ENCODE measurements at regions not wholly inside any gene's neighbourhood (a gene's known extent, or its start where the extent isn't known, plus 50 kb on each side); places are given as distances from the start of the nearest gene placed in this dataset.
A peak's percentile ranks its signal among the peaks of the same experiment; 100 is the strongest.
"Not testable (repeated sequence)": the region's sequence is repeated elsewhere in the genome, so short reads cannot be mapped to it uniquely, and the experiment has no call there.

DNA sequence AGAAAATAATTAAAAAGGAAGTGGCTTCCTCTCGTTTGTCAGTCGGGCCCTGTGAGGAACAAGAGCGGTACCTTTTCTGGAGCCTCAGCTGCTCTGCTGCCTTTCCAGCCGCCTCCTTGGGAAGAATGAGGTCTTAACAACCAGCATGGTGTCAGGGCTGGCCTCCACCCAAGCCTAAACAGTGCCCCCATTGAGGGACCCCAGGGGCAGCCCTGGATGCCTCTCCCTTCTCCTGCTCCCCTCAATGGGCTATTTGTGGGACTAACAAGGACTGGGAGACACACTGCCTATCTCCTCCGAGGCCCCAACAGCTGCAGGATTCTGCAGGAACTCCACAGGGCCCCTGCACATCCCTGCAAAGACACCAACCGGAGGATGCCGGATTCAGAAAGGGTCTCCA lies 155.4 kb upstream of the MAP3K1 start:
- DNase-seq: no peak
- ATAC-seq: no peak

DNA sequence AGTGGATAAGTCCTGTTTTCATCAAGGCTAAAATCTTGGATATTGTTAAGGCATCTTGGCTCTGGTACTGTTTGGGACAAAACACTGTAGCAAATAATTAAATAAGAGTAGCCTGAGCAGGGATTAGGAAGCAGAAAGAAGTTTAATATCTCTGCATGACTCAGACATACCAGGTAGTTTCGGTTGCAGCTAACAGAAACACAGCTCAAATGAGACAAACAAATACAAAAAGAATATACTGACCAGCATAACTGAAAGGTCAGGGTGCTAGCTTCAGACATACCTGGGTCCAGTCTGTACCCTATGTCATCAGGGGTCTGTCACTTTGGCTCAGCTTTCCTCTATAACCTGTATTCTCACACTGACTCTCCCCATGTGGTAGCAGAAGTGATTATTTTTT lies 156.4 kb upstream of the MAP3K1 start:
- no peak for DNase-seq
- ATAC-seq: no peak

DNA sequence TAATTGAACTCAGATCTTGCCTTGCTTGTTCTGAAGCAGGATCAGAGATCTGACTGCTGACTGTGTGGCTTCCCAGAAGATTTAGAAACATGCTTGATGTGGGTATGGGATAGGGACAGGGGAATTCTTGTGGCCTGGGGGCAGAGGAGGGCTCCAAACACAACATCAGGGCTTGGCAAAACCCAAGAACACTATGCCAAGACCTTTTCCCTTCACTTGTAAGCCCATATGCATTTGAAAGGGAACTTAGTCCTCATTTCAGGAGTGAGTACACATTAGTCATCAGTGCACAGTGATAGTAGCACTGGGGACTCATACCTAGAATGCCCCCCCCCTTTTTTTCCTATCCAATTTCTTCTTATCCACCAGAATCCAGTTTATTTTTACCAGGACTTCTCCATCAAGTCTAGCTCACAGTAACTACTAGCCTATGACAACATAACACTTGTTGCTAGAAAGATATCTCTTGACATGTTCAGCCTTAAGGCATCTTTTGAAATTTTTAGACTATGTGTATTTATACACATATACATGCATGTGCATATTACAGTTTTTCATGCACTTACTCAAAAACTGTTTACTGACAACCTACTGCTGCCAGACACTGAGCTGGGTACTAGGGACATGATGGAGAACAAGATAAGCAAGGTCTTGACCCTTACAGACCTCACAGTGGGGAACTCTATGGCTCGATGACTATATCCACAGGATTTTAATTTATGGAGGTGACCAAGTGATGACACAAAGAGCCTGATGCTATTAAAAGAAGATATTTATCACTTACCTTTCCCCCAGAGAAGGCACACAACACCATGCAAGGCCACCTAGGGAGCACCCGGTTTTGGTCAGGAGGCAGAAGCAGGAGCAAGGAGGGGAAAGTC lies 158.3 kb upstream of the MAP3K1 start:
- ATAC-seq (peak; percentile 55), DNase-seq (no peak)

GRCh38 chr5:56651893-56652292 lies 163.5 kb upstream of the MAP3K1 start:
- DNase-seq (no peak), ATAC-seq (no peak)

GRCh38 chr5:56650386-56650785 lies 165.0 kb upstream of the MAP3K1 start:
- ATAC-seq (no peak), DNase-seq (no peak)

- no peak for DNase-seq
- ATAC-seq: no peak
Observed at GRCh38 chr5:56649569-56649968, 165.8 kb upstream of the MAP3K1 start.

- DNase-seq (no peak), ATAC-seq (no peak)
Observed at GRCh38 chr5:56648460-56649034, 166.8 kb upstream of the MAP3K1 start.

DNA sequence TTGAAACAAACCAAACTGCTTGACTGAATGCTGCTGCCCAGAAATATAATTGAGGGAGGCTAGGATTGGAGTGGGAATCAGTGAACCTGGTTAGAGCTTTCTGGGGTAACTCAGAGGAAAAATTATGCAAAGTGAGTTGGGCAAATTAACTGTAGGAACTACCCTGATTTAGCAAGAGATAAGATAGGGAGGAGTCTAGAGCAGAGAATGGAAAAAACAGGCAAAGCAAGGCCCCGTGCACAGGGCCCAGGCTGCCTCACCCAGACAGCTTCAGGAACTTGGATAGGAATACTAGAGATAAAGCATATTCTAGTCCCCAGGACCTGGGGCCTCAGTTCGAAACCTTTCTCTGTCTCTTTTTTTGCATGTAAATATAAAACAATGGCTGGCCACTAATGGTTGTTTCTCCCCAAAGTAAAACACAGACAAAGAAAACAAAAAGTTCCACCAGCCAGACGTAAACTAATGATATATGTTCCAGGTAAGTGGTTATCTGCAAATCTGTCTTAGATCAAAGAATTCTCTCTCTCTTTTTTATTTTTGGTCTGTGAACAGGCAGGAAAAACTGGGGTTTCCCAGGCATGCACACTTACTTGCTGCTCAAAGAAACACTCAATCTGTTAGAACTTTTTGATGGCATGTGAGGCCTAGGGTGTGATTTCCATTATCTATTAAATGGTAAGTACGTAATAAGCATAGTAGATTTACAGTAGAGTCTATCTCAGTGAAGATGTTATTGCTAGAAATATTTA lies 168.1 kb upstream of the MAP3K1 start:
- no peak for DNase-seq
- no peak for ATAC-seq

GRCh38 chr5:56641635-56642260 lies 173.6 kb upstream of the MAP3K1 start:
- DNase-seq (no peak), ATAC-seq (no peak)

- ATAC-seq (no peak), DNase-seq (no peak)
Observed at GRCh38 chr5:56640763-56641406, 174.5 kb upstream of the MAP3K1 start.

- DNase-seq: no peak
Observed at GRCh38 chr5:56639476-56639875, 175.9 kb upstream of the MAP3K1 start.

GRCh38 chr5:56638768-56639238 lies 176.5 kb upstream of the MAP3K1 start:
- no peak for ATAC-seq
- no peak for DNase-seq

More at GRCh38 chr5:56639476-56639875, 175.9 kb upstream of the MAP3K1 start:
- no peak for ATAC-seq

DNA sequence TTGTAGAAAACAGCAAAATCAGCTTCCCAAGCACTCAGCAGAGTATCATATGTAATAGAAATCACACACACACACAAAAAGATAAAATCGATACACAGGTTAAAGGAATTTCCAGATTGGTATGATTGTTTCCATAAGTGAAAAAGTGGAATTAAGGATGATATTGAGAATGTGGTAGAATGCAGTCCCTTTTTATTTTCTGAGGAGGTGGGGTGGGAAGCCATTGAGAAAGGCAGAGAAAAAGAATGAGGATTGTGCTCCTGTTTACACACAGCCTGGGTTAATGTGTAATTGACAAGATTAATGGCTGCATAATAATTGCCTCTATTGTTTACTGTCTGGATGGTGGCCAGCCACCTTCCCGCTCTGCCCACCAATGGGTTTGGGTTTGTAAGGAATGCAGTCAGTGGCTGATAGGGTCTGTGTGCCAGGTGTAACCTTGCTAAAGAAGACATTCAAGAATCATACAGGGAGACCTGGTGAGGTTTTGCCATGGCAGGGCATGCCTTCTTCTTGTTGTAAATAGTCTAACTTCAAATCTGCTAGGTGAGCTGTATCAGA lies 177.2 kb upstream of the MAP3K1 start:
- ATAC-seq (no peak), DNase-seq (no peak)

DNA sequence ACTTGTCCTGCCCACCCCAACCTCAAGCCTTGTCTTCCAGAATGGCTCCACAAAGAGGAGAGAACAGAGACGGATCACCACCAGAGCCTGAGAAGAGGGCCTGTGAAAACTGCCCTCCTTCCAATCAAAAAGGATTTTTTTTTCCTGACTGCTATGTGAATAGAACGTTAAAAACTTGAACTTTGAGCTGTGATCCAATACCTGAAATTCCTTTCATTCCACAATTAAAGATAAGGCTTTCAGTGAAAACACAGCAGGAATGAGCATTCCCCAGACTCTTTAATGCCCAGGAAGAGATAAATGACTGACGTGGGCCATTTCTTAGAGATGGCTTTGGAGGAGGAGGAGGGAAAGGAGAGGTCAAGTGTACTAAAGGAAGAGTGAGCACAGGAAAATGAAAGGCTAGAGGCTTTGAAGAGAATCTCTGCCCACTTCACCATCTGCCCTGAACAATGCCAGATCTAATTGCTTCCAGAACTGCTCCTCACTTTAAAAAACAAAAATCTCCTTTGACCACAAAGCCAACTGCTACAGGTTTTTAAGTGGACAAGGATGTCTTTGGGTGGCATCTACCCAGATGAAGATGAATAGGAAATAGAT lies 177.9 kb upstream of the MAP3K1 start:
- ATAC-seq (no peak), DNase-seq (no peak)

- ATAC-seq (no peak), DNase-seq (no peak)
Observed at GRCh38 chr5:56633950-56634349, 181.4 kb upstream of the MAP3K1 start.

GRCh38 chr5:56632939-56633338 lies 182.4 kb upstream of the MAP3K1 start:
- DNase-seq: no peak
- ATAC-seq: no peak

DNA sequence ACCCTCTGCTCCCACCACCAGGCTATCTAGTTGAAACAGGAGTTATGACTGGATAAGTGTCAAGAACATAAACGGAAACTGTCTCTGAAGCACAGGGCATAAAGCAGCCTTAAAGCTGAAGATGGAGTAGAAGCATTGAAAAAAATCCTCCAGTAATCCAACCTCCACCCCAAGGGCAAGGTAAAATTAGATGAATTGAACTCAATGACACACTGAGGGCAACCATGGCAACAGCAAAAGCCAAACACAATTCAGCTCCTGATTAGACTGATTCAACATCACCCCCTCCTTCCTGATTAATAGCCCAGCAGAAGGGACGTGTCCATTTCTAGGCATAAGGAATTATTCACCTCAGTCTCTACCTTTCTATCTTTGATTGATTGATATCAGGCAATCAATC lies 183.2 kb upstream of the MAP3K1 start:
- no peak for ATAC-seq
- no peak for DNase-seq

DNA sequence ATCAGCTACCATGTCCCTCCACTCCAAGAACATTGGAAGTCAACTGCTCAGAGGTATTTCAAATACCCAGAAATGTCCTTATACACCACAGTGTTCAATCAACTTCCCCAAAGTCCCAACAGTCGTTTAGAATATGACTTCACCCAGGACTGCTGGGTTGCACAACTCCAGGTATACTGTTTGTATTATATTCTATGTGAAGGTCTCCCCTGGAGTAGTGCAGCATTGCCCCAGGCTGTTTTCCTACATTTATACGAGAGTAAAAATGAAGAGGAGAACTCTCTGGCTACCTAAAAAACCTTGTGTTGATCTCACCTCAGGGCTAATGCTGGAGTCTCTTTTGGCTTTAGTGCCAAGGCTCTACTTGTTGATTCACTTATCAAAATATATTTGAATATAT lies 183.6 kb upstream of the MAP3K1 start:
- DNase-seq: no peak
- no peak for ATAC-seq

GRCh38 chr5:56628616-56629015 lies 186.7 kb upstream of the MAP3K1 start:
- DNase-seq, ATAC-seq: not testable (repeated sequence)

- no peak for ATAC-seq
- no peak for DNase-seq
Observed at GRCh38 chr5:56625541-56625940, 189.8 kb upstream of the MAP3K1 start.

- DNase-seq (no peak), ATAC-seq (no peak)
Observed at GRCh38 chr5:56624751-56625150, 190.6 kb upstream of the MAP3K1 start.

All from stimulated activated naive CD8-positive, alpha-beta T cell treated with anti-CD3 and anti-CD28 coated beads, Interleukin-15, Interleukin-2, amounts not matched to agents 100 U/mL and 50 U/mL, for 24 hours (primary cell).